ENCODE measurements at regions not wholly inside any gene's neighbourhood (a gene's known extent, or its start where the extent isn't known, plus 50 kb on each side); places are given as distances from the start of the nearest gene placed in this dataset.

GRCh38 chr13:87122551-87122950 lies 548.6 kb upstream of the SLITRK5 start:
- DNase-seq (no peak), ATAC-seq (no peak)
- TF ChIP-seq, protein P1, sequence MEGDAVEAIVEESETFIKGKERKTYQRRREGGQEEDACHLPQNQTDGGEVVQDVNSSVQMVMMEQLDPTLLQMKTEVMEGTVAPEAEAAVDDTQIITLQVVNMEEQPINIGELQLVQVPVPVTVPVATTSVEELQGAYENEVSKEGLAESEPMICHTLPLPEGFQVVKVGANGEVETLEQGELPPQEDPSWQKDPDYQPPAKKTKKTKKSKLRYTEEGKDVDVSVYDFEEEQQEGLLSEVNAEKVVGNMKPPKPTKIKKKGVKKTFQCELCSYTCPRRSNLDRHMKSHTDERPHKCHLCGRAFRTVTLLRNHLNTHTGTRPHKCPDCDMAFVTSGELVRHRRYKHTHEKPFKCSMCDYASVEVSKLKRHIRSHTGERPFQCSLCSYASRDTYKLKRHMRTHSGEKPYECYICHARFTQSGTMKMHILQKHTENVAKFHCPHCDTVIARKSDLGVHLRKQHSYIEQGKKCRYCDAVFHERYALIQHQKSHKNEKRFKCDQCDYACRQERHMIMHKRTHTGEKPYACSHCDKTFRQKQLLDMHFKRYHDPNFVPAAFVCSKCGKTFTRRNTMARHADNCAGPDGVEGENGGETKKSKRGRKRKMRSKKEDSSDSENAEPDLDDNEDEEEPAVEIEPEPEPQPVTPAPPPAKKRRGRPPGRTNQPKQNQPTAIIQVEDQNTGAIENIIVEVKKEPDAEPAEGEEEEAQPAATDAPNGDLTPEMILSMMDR (IDR thresholded peaks at IDR 0.05): no peak
- Histone ChIP-seq H3K4me1 (peaks cover 0 to 6% (median 0%) of the 10 kb centered on the region in 9 donors), H3K36me3 (no peaks in the 10 kb centered on the region), H3K27me3 (no peaks in the 10 kb centered on the region), H3K27ac (no peak overlapping the region), H3K9me3 (peaks cover 0 to 7% (median 0%) of the 10 kb centered on the region in 11 donors), H3K4me3 (no peak overlapping the region)
- intact Hi-C loops (cut with DNase I): no loop called here

GRCh38 chr13:87123987-87124784 lies 547.0 kb upstream of the SLITRK5 start:
- intact Hi-C loops (cut with DNase I): no loop called here
- no peaks in the 10 kb centered on the region for H3K27me3 ChIP-seq
- no peak overlapping the region for H3K4me3 ChIP-seq
- 38 to 39% methylated on average over 10 of the region's 10 CpGs for WGBS, 2 donors
- peak overlapping the region in 1 of 10 donors; percentile 27 for H3K27ac ChIP-seq
- peak in 7 of 8 donors; percentile 12 to 98 (median 77) for ATAC-seq
- TF ChIP-seq, protein P1 (IDR thresholded peaks at IDR 0.05): no peak
- peak; percentile 7 to 15 for DNase-seq
- peaks cover 0 to 6% (median 0%) of the 10 kb centered on the region in 9 donors for H3K4me1 ChIP-seq
- H3K36me3 ChIP-seq: no peaks in the 10 kb centered on the region
- H3K9me3 ChIP-seq: peaks cover 0 to 7% (median 0%) of the 10 kb centered on the region in 11 donors

DNA sequence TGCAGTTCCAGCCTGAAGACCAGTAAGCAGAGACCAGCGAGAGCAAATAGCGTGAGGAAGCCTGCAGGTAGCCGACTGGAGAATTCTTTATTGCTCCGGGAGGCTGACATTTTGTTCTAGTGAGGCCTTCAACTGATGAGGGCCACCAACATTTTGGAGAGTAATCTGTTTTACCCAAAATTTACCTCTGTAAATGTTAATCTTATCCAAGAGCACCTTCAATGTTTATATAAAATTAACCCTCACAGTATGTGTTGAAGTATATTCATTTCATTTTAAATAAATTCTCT lies 546.4 kb upstream of the SLITRK5 start:
- TF ChIP-seq, protein P1 (IDR thresholded peaks at IDR 0.05): no peak
- no peak for DNase-seq
- WGBS, 2 donors: 86 to 90% methylated on average over 4 of the region's 4 CpGs
- no peak for ATAC-seq
- intact Hi-C loops (cut with DNase I): no loop called here
- Histone ChIP-seq H3K27me3 (no peaks in the 10 kb centered on the region), H3K4me1 (peaks cover 0 to 6% (median 0%) of the 10 kb centered on the region in 9 donors), H3K9me3 (peaks cover 0 to 7% (median 0%) of the 10 kb centered on the region in 11 donors), H3K27ac (peak overlapping the region in 1 of 10 donors; percentile 27), H3K36me3 (no peaks in the 10 kb centered on the region), H3K4me3 (no peak overlapping the region)

GRCh38 chr13:87128036-87128435 lies 543.1 kb upstream of the SLITRK5 start:
- intact Hi-C loops (cut with DNase I): no loop called here
- no peaks in the 10 kb centered on the region for H3K4me1 ChIP-seq
- TF ChIP-seq, protein P1 (IDR thresholded peaks at IDR 0.05): no peak
- peak in 1 of 2 donors; percentile 4 for DNase-seq
- no peaks in the 10 kb centered on the region for H3K27me3 ChIP-seq
- no peak overlapping the region for H3K27ac ChIP-seq
- H3K4me3 ChIP-seq: no peak overlapping the region
- peaks cover 0 to 7% (median 0%) of the 10 kb centered on the region in 11 donors for H3K9me3 ChIP-seq
- no peaks in the 10 kb centered on the region for H3K36me3 ChIP-seq
- peak in 5 of 8 donors; percentile 42 to 74 (median 70) for ATAC-seq
